ENCODE measurements at regions not wholly inside any gene's neighbourhood (a gene's known extent, or its start where the extent isn't known, plus 50 kb on each side); places are given as distances from the start of the nearest gene placed in this dataset.

- DNase-seq (ENCODE audit: low read depth in 3 of 3) = no peak
Observed at GRCh38 chr3:148214705-148215104, 483.0 kb upstream of the AGTR1 start.

DNA sequence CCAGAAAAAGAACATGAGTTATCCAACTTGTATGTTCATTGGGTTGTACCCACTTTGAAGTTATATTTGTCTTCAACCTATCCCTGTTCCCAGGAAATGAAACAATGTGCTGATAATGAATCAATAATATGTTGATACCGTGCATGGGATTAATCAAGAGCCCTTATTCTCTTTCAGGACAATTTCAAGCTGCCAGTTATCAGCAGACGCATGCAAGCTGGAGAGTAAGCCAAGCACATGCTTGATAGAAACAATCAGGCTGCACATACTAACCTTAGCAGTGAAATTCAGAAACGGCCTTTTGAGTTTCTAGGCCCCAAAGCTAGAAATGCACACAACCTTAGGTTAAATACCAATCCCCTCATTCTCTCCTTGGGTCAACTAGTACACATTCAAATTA, 480.4 kb upstream of the AGTR1 start:
- no peak for DNase-seq (ENCODE audit: low read depth in 3 of 3)

DNA sequence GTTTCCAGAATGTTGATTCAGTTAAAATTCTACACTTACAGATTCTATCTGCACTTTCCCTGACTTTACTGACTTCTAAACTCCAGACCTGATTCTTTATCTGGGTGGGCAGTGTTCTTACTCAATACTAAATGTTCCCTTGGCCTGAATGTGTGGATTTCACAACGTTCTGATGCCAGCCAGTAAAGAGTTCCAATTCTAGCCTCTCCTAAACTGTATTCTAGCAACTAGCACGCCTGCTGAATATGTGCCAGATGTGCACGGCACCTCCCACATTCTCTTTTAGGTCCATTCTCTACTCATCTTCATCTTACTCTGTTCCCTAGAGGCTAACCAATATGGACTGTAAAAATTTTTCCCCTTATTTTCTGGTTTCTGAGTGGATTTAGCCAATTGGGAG, 479.5 kb upstream of the AGTR1 start:
- no peak for DNase-seq (ENCODE audit: low read depth in 3 of 3)

- DNase-seq (ENCODE audit: low read depth in 3 of 3) = no peak
Observed at GRCh38 chr3:148219999-148220398, 477.7 kb upstream of the AGTR1 start.

DNA sequence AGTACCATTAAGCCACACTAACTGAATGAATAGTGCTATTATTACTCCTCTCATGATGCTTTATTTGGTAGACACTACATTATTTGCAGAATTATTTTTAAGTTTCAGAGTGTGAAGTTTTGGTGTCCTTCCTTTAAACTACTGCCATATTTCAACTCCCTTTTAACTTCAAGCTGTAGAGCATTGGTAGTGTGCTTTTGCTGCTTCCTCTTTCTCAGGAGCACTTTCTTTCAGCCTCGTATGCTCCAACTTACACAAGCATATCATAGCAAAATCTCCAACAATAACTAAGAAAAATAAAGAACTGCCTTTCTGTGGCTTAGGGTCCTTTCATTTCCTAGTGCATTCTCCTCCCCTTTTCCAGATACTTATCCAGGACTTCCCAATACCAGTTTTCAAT, 476.4 kb upstream of the AGTR1 start:
- DNase-seq (ENCODE audit: low read depth in 3 of 3) = no peak

GRCh38 chr3:148223266-148223665, 474.4 kb upstream of the AGTR1 start:
- DNase-seq (ENCODE audit: low read depth in 3 of 3) = no peak

DNA sequence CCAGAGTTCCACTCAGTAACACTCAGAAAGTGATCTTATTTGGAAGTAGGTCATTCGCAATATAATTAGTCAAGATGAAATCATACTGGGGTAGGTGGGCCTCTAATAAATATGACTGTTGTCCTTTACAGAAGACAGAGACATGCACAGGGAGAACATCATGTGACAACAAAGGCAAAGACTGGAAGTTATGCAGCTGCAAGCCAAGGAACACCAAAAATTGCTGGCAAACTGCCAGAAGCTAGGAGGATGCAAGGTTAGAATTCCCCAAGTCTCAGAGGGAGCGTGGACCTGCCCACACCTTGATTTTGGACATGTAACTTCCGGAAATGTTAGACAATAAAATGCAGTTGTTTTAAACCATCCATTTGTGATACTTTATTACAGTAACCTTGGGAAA, 471.5 kb upstream of the AGTR1 start:
- no peak for DNase-seq (ENCODE audit: low read depth in 3 of 3)

DNA sequence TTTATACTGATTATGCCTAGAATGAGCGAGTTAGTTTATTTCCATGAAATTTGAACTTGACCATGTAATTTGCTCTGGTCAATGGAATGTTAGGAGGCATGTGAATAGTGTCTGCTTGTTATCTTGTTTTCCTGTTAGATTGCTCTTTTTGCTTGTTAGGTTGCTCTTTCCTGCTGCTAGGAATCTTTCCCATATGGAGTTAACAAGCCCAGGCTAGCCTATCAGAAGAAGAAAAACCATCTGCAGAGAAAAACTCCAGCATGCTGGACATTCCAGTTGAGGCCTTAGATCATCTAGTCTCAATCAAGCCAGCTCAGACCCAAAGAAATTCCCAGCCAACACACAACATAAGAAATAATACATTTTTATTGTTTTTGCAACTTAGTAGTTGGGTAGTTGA, 470.2 kb upstream of the AGTR1 start:
- DNase-seq (ENCODE audit: low read depth in 3 of 3) = no peak

GRCh38 chr3:148229107-148229506, 468.6 kb upstream of the AGTR1 start:
- no peak for DNase-seq (ENCODE audit: low read depth in 3 of 3)

- no peak for DNase-seq (ENCODE audit: low read depth in 3 of 3)
Observed at GRCh38 chr3:148230473-148230872, 467.2 kb upstream of the AGTR1 start.

DNA sequence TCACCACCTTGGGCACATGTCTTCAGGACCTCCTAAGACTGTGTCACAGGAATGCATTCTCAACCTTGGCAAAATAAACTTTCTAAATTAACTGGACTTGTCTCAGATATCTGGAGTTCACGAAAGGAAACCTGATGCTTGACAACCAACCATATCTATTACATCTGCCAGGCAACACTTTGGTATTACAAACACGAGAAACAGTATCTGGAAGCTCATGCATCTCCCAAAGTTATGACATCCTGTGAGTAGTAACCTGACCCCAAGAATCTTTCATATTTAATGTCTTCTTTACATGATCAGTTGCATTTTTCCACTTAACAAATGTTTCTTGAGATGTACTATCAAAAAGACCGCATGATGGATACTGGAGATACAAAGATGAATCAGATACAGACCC, 465.3 kb upstream of the AGTR1 start:
- DNase-seq (ENCODE audit: low read depth in 3 of 3) = no peak

GRCh38 chr3:148233403-148233802, 464.3 kb upstream of the AGTR1 start:
- no peak for DNase-seq (ENCODE audit: low read depth in 3 of 3)

GRCh38 chr3:148234536-148234935, 463.2 kb upstream of the AGTR1 start:
- DNase-seq (ENCODE audit: low read depth in 3 of 3) = no peak

DNA sequence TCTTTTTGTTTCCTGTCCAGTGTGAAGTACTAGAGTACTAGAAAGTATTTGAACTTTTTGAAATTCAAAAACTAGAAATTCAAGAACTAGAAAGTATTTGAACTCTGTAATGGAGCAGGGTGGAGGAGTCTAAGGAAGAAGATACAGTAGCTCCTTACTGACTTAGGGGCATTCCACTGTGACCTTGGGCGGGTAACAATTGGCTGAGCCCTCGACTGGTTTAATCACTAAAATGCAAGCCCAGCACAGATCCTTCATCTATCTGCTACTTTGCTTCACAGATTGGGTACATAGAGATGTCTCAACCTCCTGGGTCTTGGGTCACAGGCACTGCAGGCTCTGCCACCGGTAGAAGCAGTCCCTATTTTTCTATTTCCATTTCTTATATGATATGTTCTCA, 462.1 kb upstream of the AGTR1 start:
- DNase-seq (ENCODE audit: low read depth in 3 of 3) = no peak

- DNase-seq (ENCODE audit: low read depth in 3 of 3) = no peak
Observed at GRCh38 chr3:148238421-148238821, 459.3 kb upstream of the AGTR1 start.

- DNase-seq (ENCODE audit: low read depth in 3 of 3) = no peak
Observed at GRCh38 chr3:148240351-148240750, 457.4 kb upstream of the AGTR1 start.

- DNase-seq (ENCODE audit: low read depth in 3 of 3) = no peak
Observed at GRCh38 chr3:148243609-148244008, 454.1 kb upstream of the AGTR1 start.

DNA sequence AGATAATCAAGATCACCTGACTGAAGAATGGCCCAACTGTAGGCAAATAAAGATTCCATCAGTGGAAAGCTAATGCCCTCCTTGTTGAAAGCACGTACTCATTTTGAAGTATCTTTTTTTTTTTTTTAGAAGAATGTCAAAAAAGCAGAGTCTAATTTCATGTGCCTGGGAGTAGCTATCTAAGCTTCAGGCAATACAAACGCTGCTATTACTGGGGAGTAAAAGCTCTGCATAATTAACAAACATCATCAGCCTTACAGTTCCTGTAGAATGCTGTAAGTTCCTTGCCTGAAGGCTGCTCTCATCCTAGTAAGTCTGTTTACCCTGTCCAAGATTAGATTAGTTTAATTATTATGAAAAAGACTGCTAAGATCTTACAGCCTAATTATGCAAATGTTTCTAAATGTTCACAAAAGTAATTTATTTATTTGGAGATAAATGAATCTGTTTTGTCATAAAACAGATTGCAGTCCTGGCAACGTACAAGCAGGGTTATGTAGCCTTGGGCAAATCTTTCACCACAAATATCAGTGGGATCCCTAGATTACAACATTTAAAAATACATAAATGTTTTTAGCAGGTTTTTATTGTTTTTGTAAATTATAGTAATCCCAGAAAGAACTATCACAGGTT, 451.3 kb upstream of the AGTR1 start:
- no peak for DNase-seq (ENCODE audit: low read depth in 3 of 3)

GRCh38 chr3:148253713-148254112, 444.0 kb upstream of the AGTR1 start:
- DNase-seq (ENCODE audit: low read depth in 3 of 3) = no peak

GRCh38 chr3:148254402-148254801, 443.3 kb upstream of the AGTR1 start:
- no peak for DNase-seq (ENCODE audit: low read depth in 3 of 3)

- no peak for DNase-seq (ENCODE audit: low read depth in 3 of 3)
Observed at GRCh38 chr3:148255981-148256969, 441.4 kb upstream of the AGTR1 start.

DNA sequence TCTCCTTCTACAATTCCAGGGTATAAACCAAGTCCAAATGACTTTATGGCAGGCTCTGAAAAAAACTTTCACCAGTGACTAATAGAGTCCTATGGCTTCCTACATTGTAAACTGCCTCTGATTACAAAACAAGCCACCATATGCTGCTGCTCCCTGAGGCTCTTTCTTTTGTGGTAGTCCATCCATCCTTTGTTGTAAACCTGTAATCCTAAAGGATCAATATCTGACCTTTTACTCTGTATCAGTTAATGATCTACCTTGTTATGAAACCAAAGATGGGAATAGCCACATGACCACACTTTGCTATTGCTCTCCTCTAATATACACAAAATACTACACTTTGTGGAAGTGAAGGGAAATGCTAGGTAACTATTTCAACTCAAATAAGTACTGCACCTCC, 434.7 kb upstream of the AGTR1 start:
- DNase-seq (ENCODE audit: low read depth in 3 of 3) = no peak

GRCh38 chr3:148265841-148266240, 431.9 kb upstream of the AGTR1 start:
- DNase-seq (ENCODE audit: low read depth in 3 of 3) = no peak
